ENCODE measurements at regions not wholly inside any gene's neighbourhood (a gene's known extent, or its start where the extent isn't known, plus 50 kb on each side); places are given as distances from the start of the nearest gene placed in this dataset.
A peak's percentile ranks its signal among the peaks of the same experiment; 100 is the strongest.
"Not testable (repeated sequence)": the region's sequence is repeated elsewhere in the genome, so short reads cannot be mapped to it uniquely, and the experiment has no call there.

DNA sequence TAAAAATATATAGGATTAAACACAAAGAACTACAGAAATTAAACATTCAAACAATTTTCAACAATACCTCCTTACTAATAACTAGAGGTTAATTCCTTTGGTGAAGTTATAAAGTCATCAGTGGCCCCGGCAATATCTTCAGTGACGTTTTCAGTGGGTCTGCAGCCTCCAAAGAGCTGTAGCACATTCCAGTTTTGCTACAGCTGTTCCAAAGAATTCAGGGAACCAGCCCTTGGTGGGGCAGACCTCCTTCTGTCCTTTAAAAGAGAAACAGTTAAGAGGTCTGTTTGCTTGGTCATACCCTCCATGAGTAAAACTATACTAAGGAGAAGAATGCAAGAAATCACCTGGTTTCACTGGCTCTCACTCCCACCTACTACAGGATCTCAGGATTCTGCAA, 99.2 kb upstream of the ZDHHC17 start:
- DNase-seq (ENCODE audit: low spot score) = no peak

DNA sequence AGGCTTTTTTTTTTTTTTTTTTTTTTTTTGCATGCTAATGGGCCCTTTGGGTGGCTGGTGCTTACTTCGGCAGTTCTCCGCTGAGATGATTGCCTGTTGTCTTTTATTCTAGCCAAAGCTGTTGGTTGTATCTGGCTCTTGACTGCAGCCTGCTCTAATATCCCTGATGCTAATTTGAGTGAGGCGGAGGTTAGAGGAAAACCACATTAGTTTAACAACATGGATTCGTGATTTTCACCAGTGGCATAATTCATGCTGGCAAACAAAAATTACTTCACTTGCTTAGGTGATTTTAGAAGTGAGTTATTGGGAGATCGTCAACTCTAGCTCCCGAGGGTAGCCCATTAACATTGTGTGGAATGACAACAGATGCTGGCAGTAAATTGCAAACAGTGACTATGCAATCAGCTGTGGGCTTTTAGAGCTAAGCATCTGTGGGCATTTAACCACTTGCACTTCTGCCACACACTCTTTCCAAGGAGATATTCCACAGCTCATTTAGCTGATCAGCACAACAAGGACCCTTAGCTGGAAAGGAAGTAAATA, 97.6 kb upstream of the ZDHHC17 start:
- no peak for DNase-seq (ENCODE audit: low spot score)

DNA sequence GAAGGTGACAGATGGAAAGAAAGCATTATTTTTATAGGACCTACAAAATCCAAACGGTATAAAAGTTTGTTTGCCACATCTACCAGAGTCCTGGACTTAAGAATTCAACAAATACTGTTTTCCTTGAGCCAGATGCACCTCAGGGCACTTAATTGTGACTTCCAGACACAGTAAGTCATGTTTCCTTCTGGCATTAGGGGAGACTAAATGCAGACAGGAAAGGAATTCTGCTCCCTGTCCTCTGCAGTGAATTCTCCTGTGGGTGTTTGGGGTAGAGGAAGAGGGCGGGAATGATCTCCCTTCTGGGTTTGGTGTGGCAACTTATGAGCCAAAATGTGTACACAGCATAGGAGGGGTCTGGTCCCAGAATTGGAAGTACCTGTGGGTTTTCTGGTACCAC, 93.9 kb upstream of the ZDHHC17 start:
- no peak for DNase-seq (ENCODE audit: low spot score)

GRCh38 chr12:76670776-76671175, 93.1 kb upstream of the ZDHHC17 start:
- DNase-seq (ENCODE audit: low spot score) = no peak

DNA sequence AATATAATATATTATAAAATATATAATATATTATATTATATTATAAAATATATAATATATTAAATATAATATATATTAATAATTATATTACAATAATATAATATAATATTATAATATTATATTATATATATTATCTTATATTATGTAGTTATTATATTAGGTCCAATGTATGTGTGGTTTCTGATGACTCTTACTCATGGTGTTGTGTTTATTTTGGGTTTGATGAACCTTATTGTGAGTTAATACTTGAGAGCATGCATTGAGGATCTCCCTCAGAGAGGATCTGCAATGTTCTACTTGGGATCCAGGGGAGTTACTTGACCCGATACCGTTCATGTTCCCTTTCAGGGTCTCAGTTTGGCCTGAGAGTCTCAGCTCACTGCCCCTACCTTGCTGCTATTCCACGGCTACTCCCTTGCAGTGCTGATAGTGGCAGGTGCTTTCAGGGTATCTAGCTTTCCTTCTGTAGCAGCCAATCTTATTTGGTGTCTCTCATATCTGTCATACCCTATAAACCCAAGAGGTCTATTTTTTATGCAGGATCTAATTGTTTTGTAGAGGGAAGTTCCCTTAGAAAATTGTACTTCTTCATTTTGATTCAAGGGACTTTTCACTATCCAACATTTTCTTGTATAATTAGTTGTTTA, 89.1 kb upstream of the ZDHHC17 start:
- no peak for DNase-seq (ENCODE audit: low spot score)

DNA sequence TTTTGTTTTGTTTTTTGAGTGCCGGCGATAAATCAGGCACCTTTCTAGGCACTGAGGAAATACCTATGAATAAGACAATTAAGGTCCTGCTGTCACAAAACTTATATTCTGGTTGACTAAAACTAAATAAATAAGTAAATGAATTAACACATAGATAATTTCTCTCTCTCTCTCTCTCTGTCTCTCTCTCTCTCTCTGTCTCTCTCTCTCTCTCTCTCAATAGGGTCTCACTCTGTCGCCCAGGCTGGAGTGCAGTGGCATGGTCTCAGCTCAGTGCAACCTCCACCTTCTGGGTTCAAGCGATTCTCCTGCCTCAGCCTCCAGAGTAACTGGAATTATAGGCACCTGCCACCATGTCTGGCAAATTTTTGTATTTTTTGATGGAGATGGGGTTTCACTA, 87.7 kb upstream of the ZDHHC17 start:
- DNase-seq (ENCODE audit: low spot score) = not testable (repeated sequence)

GRCh38 chr12:76678992-76679391, 84.9 kb upstream of the ZDHHC17 start:
- DNase-seq (ENCODE audit: low spot score) = no peak

DNA sequence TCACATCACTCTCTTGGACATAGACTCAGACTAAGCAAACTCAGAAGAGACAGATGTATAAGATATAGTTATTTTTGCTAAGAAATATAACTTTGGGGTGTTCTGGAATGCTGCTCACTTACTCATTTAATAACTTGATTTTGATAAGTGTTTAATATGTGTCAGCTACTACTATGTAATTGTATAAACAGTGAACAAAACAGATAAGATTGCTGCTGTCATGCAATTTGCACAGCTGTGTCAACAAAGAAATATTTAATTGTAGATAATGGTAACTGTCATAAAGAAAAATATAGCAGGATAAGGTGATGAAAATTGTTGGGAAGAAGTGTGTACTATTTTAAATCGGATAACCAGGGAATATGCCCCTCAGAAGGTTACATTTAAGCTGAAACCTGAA, 84.1 kb upstream of the ZDHHC17 start:
- no peak for DNase-seq (ENCODE audit: low spot score)

- no peak for DNase-seq (ENCODE audit: low spot score)
These were observed 83.0 kb upstream of the ZDHHC17 start for GRCh38 chr12:76680940-76681339.

DNA sequence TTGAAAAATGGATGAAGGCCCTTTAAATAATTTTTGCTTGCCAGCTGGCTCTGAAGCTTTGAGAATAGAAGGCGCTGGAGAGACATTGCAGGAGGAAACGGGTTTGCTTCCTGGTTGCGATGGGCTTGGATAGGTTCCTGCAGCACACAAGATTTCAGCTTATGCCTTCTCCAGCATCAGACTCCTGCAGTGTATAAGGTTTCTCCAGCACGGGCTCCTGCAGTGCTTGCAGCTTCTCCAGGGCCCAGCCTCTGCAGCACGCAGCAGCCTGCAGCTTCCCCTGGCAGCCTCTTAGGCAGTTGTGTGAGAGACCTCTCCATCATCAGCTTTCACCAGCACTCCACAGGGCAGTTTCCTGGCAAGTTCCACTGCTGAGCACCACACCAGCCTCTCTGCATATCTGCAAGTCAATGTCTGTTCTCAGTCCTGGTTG, 78.7 kb upstream of the ZDHHC17 start:
- peak; percentile 68 for DNase-seq (ENCODE audit: low spot score)

DNA sequence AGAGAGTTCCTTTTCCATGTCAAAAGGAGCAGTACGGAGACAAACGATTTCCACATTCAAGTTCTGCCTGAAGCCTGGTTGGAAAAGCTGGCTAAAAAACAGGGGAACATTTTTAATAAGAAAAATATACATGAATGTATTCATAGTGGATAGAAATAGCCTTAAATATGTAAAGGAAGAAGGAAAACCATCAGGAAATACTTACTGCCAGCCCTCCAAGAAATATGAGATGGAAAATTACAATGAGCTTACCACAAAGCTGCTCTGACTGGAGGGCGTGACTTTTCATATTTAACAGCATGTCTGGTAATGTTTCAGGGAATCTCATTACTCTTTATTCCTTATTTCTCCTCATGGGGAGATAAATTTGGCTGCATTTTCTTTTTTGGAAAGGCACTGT, 75.9 kb upstream of the ZDHHC17 start:
- DNase-seq (ENCODE audit: low spot score) = no peak

DNA sequence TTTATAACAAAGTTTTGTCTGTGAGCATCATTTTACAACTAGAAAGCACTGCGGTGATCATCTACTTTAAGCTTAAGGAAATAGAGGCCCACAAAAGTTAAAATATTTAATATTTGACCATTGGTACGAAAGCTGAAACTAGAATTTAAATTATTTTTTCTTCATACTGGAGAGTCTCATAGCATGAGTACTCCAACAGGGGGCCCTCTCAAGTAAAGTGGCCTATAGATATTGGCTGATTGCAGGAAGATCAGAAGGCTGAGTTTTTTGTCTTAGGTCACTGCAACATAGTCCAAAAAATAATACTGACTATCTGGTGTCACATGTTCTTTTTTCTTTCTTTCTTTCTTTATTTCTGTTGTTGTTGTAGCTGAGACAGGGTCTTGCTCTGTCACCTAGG, 75.3 kb upstream of the ZDHHC17 start:
- DNase-seq (ENCODE audit: low spot score) = no peak

GRCh38 chr12:76690921-76691700, 72.8 kb upstream of the ZDHHC17 start:
- no peak for DNase-seq (ENCODE audit: low spot score)

- DNase-seq (ENCODE audit: low spot score) = no peak
These were observed 71.1 kb upstream of the ZDHHC17 start for GRCh38 chr12:76692846-76693245.

GRCh38 chr12:76694369-76694768, 69.5 kb upstream of the ZDHHC17 start:
- no peak for DNase-seq (ENCODE audit: low spot score)

GRCh38 chr12:76696186-76696585, 67.7 kb upstream of the ZDHHC17 start:
- DNase-seq (ENCODE audit: low spot score) = no peak

DNA sequence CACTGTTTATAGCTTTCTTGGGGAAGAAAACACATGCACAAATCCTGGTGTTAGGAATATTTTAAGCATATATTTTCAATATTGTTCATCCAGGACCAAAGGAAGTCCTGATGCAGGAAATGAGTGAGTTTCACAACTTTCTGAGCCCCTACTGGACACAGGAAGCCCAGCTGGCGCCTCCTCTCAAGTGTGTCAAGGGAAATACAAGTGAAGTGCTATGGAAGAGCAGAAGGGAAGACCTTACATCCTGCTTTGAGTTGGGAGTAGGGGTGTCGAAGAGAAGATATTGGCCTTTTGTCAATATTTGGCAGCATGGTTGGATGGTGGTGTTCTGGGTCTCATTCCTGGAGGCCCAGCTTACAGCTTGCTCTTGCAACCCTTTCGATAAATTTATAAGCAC, 66.1 kb upstream of the ZDHHC17 start:
- DNase-seq (ENCODE audit: low spot score) = no peak

- no peak for DNase-seq (ENCODE audit: low spot score)
These were observed 65.6 kb upstream of the ZDHHC17 start for GRCh38 chr12:76698316-76698715.

GRCh38 chr12:76698966-76699365, 64.9 kb upstream of the ZDHHC17 start:
- DNase-seq (ENCODE audit: low spot score) = no peak

DNA sequence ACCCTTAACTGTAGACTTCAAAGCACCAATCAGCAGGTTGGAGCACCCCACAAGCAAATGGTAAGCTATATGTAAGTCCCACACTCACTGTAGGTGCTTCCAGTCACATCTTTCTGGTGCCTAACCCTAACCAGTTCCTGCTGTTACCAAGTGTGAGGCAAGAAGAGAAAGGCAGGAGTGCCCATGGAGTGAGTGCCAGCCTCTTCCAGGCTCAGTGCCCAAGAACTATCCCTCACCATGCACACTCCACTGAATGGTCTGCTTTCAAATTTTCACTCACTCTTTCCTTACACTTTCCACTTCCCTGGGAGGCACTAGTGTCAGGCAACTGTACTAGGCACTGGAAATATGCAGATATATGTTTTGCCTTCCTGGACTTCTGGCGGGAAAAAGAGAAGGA, 62.2 kb upstream of the ZDHHC17 start:
- DNase-seq (ENCODE audit: low spot score) = no peak

- DNase-seq (ENCODE audit: low spot score) = no peak
These were observed 61.0 kb upstream of the ZDHHC17 start for GRCh38 chr12:76702946-76703345.

DNA sequence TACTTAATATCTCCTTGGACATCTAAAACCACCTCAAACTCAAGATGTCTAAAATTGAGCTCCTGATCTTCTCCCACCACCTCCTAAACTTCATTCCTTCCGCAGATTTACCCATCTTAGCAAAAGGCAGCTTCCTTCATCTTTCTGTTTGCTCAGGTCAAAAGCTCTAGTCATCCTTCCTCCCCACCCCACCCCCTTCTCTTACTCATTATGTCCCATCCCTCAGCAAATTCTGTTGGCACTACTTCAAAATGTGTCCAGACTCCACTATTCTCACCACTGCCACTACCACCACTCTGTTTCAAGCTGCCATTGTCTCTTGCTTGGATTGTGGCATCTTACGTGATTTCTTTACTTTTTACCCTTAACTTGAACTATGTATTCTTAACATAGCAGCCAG, 59.2 kb upstream of the ZDHHC17 start:
- no peak for DNase-seq (ENCODE audit: low spot score)

DNA sequence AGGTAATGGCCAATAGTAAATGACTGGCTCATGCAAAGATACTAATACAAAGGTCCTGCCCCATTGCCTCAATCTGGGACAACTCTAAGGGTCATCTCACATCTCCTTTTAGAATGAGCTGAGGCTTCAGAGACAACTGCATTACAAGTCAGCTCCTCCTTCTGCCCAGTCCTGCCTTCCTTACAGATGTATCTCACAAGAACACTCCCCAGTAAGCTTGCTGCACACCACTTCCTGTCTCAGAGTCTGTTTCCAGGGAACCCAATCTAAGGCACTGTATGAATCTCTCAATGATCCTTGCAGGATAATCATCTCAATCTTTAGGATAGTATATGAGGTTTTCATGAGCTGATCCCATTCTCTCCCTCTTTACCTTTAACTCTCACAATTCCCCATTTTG, 57.8 kb upstream of the ZDHHC17 start:
- DNase-seq (ENCODE audit: low spot score) = no peak

DNA sequence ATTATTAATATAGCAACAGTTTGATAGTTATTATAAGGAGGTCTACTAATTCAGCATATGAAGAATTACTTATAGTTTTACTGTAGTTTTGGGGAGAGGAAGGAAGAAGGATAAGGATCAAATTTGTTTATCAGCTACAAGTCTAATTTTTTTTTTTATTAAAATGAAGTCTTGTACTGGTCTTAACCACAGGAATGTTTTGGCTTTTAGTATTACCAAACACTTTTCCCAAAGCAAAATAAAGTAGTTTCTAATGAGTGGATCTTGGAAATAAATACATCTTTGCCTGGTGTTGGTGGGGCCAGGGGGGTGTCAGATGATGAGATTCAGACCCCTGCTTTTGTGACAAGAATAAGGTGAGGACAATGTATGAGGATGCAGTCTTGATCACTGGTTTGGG, 57.2 kb upstream of the ZDHHC17 start:
- no peak for DNase-seq (ENCODE audit: low spot score)
